ENCODE measurements at regions not wholly inside any gene's neighbourhood (a gene's known extent, or its start where the extent isn't known, plus 50 kb on each side); places are given as distances from the start of the nearest gene placed in this dataset.

GRCh38 chr9:95678759-95679158 lies 162.0 kb upstream of the PTCH1 start:
- TF ChIP-seq, protein P1, sequence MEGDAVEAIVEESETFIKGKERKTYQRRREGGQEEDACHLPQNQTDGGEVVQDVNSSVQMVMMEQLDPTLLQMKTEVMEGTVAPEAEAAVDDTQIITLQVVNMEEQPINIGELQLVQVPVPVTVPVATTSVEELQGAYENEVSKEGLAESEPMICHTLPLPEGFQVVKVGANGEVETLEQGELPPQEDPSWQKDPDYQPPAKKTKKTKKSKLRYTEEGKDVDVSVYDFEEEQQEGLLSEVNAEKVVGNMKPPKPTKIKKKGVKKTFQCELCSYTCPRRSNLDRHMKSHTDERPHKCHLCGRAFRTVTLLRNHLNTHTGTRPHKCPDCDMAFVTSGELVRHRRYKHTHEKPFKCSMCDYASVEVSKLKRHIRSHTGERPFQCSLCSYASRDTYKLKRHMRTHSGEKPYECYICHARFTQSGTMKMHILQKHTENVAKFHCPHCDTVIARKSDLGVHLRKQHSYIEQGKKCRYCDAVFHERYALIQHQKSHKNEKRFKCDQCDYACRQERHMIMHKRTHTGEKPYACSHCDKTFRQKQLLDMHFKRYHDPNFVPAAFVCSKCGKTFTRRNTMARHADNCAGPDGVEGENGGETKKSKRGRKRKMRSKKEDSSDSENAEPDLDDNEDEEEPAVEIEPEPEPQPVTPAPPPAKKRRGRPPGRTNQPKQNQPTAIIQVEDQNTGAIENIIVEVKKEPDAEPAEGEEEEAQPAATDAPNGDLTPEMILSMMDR (IDR thresholded peaks at IDR 0.05; ENCODE audit: insufficient read depth, low read length, poor library complexity, severe bottlenecking) = no peak
- TF ChIP-seq EZH2phosphoT487 (conservative IDR thresholded peaks at IDR 0.05; ENCODE audit: low read length) = no peak

Measured in SU-DHL-6 (cell line).